Loucy (cell line): ENCODE measurements at regions not wholly inside any gene's neighbourhood (a gene's known extent, or its start where the extent isn't known, plus 50 kb on each side); places are given as distances from the start of the nearest gene placed in this dataset.

Source experiments
- H2AFZ ChIP-seq: fragments of 200-600 bp; sonication (generic); 2 replicates; pipeline ENCODE4 v1.6.0; 2016; ENCODE audit warnings: antibody characterized with exemption, mild to moderate bottlenecking, low read length, moderate library complexity
- H3F3A ChIP-seq: fragments of 200-600 bp; 2 replicates; pipeline ENCODE4 v1.6.0; 2016; ENCODE audit warnings: antibody characterized with exemption, low read depth, mild to moderate bottlenecking
- H3K27me3 ChIP-seq: fragments of 200-600 bp; sonication (generic); 2 replicates; pipeline ENCODE4 v1.6.1; 2014; ENCODE audit warnings: low read length, mild to moderate bottlenecking; ENCODE audit not compliant: insufficient read depth, poor library complexity, severe bottlenecking
- H3K36me3 ChIP-seq: fragments of 200-600 bp; sonication (generic); 2 replicates; pipeline ENCODE4 v1.6.1; 2016; ENCODE audit warnings: low read length; ENCODE audit not compliant: insufficient read depth
- H3K4me1 ChIP-seq: fragments of 200-600 bp; sonication (generic); 2 replicates; pipeline ENCODE4 v1.5.1; 2014; ENCODE audit warnings: low read length, mild to moderate bottlenecking; ENCODE audit not compliant: insufficient read depth, poor library complexity, severe bottlenecking
- H3K4me2 ChIP-seq: fragments of 200-600 bp; sonication (generic); 2 replicates; pipeline ENCODE4 v1.6.0; 2014; ENCODE audit warnings: antibody characterized with exemption, low read length, low read depth, mild to moderate bottlenecking; ENCODE audit not compliant: poor library complexity, severe bottlenecking
- H3K4me3 ChIP-seq: fragments of 200-600 bp; sonication (generic); 2 replicates; pipeline ENCODE4 v1.5.1; 2014; ENCODE audit warnings: low read length, mild to moderate bottlenecking, mixed read lengths; ENCODE audit not compliant: poor library complexity, severe bottlenecking
- H3K79me2 ChIP-seq: fragments of 200-600 bp; sonication (generic); 2 replicates; pipeline ENCODE4 v1.6.1; 2014; ENCODE audit warnings: low read length; ENCODE audit not compliant: insufficient read depth
- H3K9ac ChIP-seq: fragments of 200-600 bp; sonication (generic); 2 replicates; pipeline ENCODE4 v1.6.0; 2014; ENCODE audit warnings: mild to moderate bottlenecking, low read depth, low read length, moderate library complexity; ENCODE audit not compliant: poor library complexity, severe bottlenecking
- H3K9me2 ChIP-seq: fragments of 200-600 bp; sonication (generic); replicated peaks from 2 replicates; pipeline ENCODE4 v1.6.1; 2016; ENCODE audit warnings: low read depth, low read length, mixed read lengths
- H3K9me3 ChIP-seq: fragments of 200-600 bp; sonication (generic); 2 replicates; pipeline ENCODE4 v1.6.1; 2014; ENCODE audit warnings: mild to moderate bottlenecking, antibody characterized with exemption, low read length, low read depth; ENCODE audit not compliant: insufficient read depth
- H4K20me1 ChIP-seq: fragments of 200-600 bp; sonication (generic); 2 replicates; pipeline ENCODE4 v1.6.0; 2014; ENCODE audit warnings: antibody characterized with exemption, low read length, mild to moderate bottlenecking; ENCODE audit not compliant: insufficient read depth, poor library complexity, severe bottlenecking
- EZH2phosphoT487 ChIP-seq: fragments of 200-600 bp; IDR thresholded peaks from 2 replicates; pipeline ENCODE4 v1.6.1; 2018; ENCODE audit warnings: antibody characterized with exemption, mild to moderate bottlenecking, moderate library complexity, borderline replicate concordance
- TF ChIP-seq, protein P1 (sequence below): fragments of 200-600 bp; sonication (generic); conservative IDR thresholded peaks from 2 replicates; pipeline ENCODE4 v1.5.1; 2014; ENCODE audit warnings: mild to moderate bottlenecking, antibody characterized with exemption, low read length

DNA sequence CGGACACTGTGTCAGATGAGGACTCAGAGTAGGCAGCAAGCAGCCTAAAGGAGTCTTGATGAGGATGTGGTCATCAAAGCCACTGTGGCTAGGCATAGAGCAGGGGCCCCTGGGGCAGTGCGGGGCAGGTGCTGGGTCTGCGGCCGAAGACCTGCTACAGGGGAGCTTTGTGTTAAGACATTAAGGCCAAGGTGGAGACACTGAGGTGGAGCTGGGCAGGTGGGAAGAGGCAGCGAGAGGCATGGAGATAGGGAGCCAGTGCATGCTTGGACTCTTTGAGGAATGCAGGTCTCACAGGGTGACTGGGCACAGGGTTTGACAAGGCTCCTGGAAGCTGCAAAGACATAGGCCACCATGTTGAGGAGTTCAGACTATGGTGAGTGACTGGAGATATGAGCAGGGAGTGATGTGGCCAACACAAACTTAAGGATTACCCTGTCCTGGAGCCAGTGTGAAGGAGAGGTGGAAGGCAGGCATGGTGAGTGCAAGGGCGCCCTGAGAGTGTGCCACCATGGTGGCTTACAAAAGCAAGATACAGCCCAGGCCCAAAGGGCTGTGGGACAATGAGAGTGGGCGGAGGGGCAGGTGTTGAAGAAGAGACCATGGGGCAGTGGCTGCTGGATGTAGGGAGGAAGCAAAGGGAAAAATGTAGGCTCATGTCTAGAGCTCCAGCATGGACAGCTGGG is 450.9 kb upstream of the HS6ST1 start:
- Histone ChIP-seq H3K9me2 (no peaks in the 10 kb centered on the region), H3K4me2 (no peak overlapping the region), H3F3A (no peaks in the 10 kb centered on the region), H3K4me3 (no peak overlapping the region), H3K9ac (no peak overlapping the region), H3K27me3 (no peaks in the 10 kb centered on the region), H4K20me1 (no peaks in the 10 kb centered on the region), H2AFZ (no peak overlapping the region), H3K9me3 (no peaks in the 10 kb centered on the region), H3K79me2 (no peaks in the 10 kb centered on the region), H3K4me1 (no peaks in the 10 kb centered on the region), H3K36me3 (no peaks in the 10 kb centered on the region)
- TF ChIP-seq, protein P1, sequence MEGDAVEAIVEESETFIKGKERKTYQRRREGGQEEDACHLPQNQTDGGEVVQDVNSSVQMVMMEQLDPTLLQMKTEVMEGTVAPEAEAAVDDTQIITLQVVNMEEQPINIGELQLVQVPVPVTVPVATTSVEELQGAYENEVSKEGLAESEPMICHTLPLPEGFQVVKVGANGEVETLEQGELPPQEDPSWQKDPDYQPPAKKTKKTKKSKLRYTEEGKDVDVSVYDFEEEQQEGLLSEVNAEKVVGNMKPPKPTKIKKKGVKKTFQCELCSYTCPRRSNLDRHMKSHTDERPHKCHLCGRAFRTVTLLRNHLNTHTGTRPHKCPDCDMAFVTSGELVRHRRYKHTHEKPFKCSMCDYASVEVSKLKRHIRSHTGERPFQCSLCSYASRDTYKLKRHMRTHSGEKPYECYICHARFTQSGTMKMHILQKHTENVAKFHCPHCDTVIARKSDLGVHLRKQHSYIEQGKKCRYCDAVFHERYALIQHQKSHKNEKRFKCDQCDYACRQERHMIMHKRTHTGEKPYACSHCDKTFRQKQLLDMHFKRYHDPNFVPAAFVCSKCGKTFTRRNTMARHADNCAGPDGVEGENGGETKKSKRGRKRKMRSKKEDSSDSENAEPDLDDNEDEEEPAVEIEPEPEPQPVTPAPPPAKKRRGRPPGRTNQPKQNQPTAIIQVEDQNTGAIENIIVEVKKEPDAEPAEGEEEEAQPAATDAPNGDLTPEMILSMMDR: no peak
- no peak for TF ChIP-seq EZH2phosphoT487

DNA sequence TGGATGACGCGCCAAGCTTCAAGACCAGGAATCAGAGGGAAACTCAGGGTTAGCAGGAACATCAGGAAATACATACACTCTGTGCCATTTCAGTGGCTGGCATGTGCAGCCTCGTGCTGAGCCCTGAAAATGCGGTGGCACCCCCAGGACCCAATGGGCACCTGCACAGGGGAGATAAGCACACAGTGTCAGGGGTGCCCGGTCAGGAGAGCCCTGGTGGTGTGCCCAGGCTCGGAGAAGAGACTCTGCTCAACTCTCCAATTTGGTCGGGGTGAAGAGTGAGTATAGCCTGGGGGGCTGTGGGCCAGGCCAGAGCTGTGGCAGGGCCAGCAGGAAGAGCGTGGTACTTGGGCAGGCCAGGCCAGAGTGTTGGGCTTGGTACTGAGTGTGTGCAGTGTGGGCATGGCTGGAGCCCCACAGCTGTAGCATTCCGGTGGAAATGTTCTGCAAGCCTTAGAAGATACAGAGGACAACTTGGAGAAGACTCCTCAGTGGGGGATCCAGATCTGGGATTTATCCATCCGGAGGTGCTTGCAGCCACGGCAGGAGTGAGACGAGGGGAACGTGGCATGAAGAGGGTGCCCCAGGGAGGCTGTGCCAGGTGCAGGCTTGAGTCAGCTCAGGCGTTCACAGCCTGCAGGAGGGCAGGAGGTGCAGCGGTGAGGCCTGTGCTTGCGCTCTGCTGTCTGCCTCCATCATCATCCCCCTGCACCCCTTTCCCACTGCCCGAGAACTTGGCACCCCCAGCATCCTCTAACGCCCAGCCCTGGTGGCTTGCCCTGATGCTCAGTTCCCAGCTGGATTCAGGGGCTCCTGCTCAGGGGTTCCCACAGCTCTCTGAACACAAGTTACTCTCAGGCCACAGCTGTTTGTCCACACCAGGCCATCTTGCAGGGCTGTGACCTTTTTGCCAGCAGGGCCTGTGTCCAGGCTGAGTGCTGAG is 451.7 kb upstream of the HS6ST1 start:
- Histone ChIP-seq H3K27me3 (no peaks in the 10 kb centered on the region), H4K20me1 (no peaks in the 10 kb centered on the region), H3K36me3 (no peaks in the 10 kb centered on the region), H3K4me1 (no peaks in the 10 kb centered on the region), H3F3A (no peaks in the 10 kb centered on the region), H3K4me3 (no peak overlapping the region), H3K9ac (no peak overlapping the region), H3K9me2 (no peaks in the 10 kb centered on the region), H3K9me3 (no peaks in the 10 kb centered on the region), H3K4me2 (no peak overlapping the region), H3K79me2 (no peaks in the 10 kb centered on the region), H2AFZ (no peak overlapping the region)
- TF ChIP-seq, protein P1: no peak
- no peak for TF ChIP-seq EZH2phosphoT487

DNA sequence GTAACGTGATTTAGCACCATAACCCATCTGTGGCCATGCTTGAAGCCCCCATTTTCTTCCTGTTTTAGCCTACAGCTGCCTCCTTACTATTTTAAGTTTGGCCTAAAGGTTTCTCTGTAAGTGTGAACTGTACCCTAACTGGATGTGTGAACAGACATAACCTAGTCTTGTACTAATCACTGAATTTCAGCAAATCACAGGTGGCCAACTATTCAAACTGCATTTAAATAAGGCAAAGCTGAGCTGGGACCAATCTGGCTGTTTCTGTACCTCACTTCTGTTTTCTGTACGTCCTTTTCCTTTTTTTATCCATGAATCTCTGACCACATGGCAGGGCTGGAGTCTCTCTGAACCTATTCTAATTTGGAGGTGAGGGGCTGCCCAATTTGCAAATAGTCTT is 452.7 kb upstream of the HS6ST1 start:
- H3K9me3 ChIP-seq: no peaks in the 10 kb centered on the region
- H2AFZ ChIP-seq: no peak overlapping the region
- H3K9ac ChIP-seq: no peak overlapping the region
- H3K79me2 ChIP-seq: no peaks in the 10 kb centered on the region
- no peak for TF ChIP-seq EZH2phosphoT487
- TF ChIP-seq, protein P1: no peak
- no peaks in the 10 kb centered on the region for H3K27me3 ChIP-seq
- H3K36me3 ChIP-seq: no peaks in the 10 kb centered on the region
- no peaks in the 10 kb centered on the region for H3K4me1 ChIP-seq
- H3K9me2 ChIP-seq: no peaks in the 10 kb centered on the region
- no peak overlapping the region for H3K4me3 ChIP-seq
- H3F3A ChIP-seq: no peaks in the 10 kb centered on the region
- H3K4me2 ChIP-seq: no peak overlapping the region
- no peaks in the 10 kb centered on the region for H4K20me1 ChIP-seq
